Fibroblast of villous mesenchyme (primary cell): ENCODE measurements at regions not wholly inside any gene's neighbourhood (a gene's known extent, or its start where the extent isn't known, plus 50 kb on each side); places are given as distances from the start of the nearest gene placed in this dataset.
A peak's percentile ranks its signal among the peaks of the same experiment; 100 is the strongest.

Experiments used
- DNase-seq: peaks from one replicate; pipeline ENCODE4 v3.0.0-alpha.2; 2010; ENCODE audit warnings: low read depth
- H3K4me3 ChIP-seq: 2 replicates; pipeline ENCODE4 v1.5.1; 2011; ENCODE audit warnings: low read depth, mild to moderate bottlenecking, low read length
- TF ChIP-seq, protein P1 (sequence below): IDR thresholded peaks from 2 replicates; pipeline ENCODE4 v1.5.1; 2012; ENCODE audit warnings: low read depth, mild to moderate bottlenecking, low read length; ENCODE audit not compliant: insufficient read depth

- H3K4me3 ChIP-seq = no peak overlapping the region
- TF ChIP-seq, protein P1, sequence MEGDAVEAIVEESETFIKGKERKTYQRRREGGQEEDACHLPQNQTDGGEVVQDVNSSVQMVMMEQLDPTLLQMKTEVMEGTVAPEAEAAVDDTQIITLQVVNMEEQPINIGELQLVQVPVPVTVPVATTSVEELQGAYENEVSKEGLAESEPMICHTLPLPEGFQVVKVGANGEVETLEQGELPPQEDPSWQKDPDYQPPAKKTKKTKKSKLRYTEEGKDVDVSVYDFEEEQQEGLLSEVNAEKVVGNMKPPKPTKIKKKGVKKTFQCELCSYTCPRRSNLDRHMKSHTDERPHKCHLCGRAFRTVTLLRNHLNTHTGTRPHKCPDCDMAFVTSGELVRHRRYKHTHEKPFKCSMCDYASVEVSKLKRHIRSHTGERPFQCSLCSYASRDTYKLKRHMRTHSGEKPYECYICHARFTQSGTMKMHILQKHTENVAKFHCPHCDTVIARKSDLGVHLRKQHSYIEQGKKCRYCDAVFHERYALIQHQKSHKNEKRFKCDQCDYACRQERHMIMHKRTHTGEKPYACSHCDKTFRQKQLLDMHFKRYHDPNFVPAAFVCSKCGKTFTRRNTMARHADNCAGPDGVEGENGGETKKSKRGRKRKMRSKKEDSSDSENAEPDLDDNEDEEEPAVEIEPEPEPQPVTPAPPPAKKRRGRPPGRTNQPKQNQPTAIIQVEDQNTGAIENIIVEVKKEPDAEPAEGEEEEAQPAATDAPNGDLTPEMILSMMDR = no peak
- no peak for DNase-seq
Measured at GRCh38 chr3:72597756-72598195, 250.5 kb downstream of the SHQ1 start.

GRCh38 chr3:72597043-72597442, 251.2 kb downstream of the SHQ1 start:
- TF ChIP-seq, protein P1 = no peak
- DNase-seq = no peak
- H3K4me3 ChIP-seq = no peak overlapping the region

DNA sequence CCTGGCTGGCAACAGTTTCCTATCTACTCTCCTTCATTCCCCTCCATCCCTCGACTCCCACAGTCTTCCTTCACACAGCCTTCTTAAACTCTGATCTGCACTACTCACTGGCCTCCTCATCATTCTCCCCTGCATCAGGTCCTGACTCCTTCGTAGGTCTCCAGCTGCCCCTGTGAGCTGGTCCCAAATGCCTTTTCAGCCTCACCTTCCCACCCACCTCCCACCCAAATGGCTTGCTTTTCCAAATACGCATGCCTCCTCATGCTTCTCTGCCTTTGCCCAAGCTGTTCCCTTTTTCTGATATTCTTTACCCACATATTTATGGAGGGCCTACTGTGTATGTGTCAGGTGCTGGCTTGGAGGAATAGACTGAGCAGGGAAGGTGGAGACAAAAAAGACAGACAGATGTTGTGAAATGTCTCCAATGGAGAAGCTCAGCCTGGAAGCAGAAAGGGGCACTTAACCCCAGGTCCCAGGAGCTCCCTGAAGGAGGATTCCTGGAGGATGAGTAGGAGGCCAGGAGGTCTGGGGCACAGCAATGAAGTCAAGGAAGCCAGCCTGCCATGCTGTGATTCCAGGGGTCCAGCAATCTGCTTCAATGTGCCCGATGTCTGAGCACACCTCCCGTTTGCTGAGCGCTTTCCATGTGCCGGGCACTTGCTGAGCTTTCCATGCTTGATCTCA, 252.2 kb downstream of the SHQ1 start:
- DNase-seq = peak; percentile 32
- H3K4me3 ChIP-seq = no peak overlapping the region
- TF ChIP-seq, protein P1 = no peak

DNA sequence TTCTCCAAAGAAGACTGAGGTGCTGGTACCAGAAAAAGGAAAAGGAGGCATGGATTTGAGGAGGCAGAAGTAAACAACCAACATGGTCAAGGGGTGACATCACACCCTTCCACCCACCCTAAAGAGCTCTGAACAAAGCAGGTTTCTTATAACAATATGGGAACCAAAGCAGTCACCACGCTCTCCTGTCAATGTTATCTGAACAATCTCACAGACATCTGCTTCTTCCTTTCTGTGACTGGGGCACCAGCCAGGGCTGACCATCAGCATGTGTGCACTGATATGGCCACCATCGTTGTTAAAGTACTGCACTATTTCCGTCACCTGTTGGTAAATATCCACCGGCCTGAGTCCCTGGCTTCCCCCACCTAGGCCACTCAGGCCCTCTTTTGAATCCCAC, 252.9 kb downstream of the SHQ1 start:
- no peak overlapping the region for H3K4me3 ChIP-seq
- DNase-seq = no peak

DNA sequence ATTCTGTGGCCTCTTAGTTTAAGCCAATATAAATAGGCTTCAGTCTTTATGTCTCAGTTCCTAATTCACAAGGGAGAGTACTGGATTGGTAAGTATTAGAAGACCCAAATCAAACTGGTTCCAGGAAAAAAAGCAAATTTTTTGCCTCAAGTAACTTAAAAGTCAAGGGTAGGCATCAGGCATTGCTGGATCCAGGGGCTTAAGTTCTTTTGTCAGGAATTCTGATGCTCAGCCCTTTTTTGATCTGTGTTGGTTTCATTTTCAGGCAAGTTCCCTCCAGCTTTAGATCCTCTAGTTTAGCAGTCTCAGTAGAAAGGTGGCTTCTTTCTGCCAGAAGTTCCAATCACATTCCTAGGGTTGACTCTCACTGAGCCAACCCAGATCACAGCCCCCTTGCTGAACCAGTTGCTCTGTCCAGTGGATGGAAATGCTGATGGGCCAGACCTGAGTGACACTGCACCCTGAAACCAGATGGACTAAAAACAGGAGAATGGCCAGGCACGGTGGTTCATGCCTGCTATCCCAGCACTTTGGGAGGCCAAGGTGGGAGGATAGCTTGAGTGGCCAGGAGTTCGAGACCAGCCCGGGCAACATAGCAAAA, 253.5 kb downstream of the SHQ1 start:
- H3K4me3 ChIP-seq = no peak overlapping the region
- TF ChIP-seq, protein P1 = no peak
- no peak for DNase-seq

More for the DNA sequence above, 252.9 kb downstream of the SHQ1 start:
- TF ChIP-seq, protein P1 = no peak

GRCh38 chr3:72593881-72594397, 254.3 kb downstream of the SHQ1 start:
- TF ChIP-seq, protein P1 = no peak
- peak; percentile 75 for DNase-seq
- H3K4me3 ChIP-seq = no peak overlapping the region
